Muscle of arm (tissue), 1 donor: ENCODE measurements at regions not wholly inside any gene's neighbourhood (a gene's known extent, or its start where the extent isn't known, plus 50 kb on each side); places are given as distances from the start of the nearest gene placed in this dataset.
A peak's percentile ranks its signal among the peaks of the same experiment; 100 is the strongest.
"Not testable (repeated sequence)": the region's sequence is repeated elsewhere in the genome, so short reads cannot be mapped to it uniquely, and the experiment has no call there.

Experiments
- DNase-seq: peaks from one replicate; pipeline ENCODE4 v3.0.0-alpha.2; 2013

DNA sequence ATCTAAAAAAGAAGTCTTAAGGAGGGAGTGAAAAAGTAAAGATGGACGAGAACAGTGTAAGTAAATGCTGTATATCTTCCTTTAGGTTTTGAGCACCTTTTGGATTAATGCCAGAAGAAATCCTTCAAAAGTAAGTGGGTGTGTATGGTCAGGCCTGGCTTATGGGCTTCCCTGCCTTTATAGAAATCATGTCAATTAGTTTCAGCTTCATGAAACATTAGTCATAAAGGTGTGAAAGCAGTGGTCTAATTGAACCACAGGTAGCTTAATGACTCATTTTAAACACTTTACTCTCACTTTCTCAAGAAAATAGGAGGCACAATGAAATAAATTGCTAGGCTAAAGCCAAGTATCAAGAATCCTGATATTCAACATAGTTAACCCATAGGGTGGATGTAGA, 467.4 kb upstream of the DPPA4 start:
- no peak for DNase-seq

DNA sequence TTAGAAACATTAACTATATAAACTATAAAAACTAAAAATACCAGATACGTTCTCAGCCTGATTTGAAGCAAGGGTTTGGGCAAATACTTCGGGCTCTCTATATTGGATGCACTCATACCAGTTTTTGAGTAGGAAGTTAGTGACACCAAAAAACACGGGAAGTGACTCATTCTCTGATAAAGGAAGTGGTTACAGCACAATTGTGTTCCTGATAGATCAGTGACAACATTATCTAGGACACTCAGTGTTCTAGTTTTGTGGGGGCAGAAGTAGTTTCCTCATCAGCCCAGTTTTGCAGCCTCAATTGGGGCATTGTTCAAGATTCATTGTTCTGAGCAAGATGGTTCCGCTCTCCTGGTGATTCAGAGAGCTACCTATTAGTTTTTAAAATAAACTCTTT, 469.6 kb upstream of the DPPA4 start:
- DNase-seq: no peak

DNA sequence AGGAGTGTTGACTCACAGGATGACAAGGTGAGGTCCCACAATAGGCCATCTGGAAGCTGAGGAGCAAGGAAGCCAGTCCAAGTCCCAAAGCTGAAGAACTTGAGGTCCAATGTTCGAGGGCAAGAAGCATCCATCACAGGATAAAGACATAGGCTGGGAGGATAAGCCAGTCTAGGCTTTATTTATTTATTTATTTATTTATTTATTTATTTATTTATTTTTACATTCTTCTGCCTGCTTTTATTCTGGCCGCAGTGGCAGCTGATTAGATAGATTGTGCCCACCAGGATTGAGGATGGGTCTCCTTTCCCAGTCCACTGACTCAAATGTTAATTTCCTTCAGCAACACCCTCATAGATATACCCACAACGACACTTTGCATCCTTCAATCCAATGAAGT, 472.2 kb upstream of the DPPA4 start:
- no peak for DNase-seq

DNA sequence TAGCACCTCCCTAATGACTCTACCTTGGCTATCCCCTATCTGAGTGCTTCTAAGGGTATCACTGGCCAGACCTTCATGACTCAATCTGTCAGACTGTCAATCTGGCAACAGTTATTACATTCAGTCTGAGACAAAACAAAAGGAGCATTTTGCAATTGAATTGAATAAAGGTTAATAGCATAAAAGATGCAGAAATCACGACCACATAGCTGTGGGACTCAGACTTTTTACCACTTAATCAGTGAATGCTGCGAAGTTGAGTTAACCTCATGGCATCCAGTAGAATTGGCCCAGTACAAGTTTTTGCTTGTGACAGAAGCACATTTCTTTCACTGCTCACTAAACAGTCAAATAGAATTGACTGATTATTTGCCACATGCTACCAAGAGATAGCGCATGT, 480.7 kb upstream of the DPPA4 start:
- no peak for DNase-seq

DNA sequence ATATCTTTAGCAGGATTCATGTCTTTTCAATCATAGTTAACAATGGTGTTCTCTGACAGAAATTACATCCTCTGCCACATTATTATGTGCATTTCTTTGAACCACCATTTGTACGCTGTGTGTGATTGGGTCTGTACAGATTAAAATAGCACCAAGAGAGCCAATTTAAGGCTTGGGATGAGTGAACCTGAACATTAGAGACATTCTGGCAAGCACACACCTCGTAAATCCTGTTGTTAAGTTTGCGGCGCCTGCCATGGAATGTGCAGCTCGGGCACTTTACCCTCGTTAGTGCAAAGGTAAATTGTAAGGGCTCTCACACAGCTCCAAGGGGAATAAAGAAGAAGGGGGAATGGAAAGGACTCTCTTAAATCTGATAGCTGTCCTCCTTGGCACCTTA, 482.4 kb upstream of the DPPA4 start:
- no peak for DNase-seq

DNA sequence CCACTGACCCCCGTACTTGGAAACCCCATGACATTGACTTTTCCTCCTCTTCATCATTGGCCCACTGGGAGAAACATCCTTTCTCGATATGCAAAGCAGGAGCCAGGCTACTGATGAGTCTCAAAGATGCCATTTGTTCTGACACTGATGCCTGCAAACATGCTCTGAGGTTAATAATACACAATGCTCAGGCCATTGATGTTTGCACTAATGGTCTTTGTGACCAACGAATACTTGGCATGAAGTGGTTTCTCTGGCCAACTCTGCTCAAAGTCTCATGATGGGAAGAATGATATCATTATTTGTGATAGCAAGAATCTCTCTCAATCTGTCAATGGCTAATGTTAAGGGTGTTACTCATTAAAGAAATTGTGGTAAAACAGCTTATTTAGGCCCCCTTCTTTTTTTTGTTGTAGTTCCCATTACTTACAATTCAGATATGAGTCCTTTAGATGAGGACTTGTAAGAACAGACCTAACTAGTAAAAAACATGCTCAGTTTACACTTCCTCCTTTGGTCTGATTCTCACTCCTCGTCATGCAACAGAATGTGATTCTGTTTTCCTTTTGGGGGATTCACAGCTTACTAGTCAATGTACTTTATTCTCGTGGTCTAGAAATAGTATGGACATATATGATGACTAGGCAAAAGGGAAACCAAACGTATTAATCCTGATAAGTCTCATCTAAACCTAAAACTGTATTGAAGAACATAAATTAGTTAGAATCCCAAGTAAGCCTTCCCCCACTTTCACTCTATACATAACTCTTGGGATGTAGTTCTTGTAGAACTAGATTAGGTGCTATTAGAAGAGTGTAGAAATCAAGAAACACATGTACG, 488.8 kb upstream of the DPPA4 start:
- DNase-seq: no peak

DNA sequence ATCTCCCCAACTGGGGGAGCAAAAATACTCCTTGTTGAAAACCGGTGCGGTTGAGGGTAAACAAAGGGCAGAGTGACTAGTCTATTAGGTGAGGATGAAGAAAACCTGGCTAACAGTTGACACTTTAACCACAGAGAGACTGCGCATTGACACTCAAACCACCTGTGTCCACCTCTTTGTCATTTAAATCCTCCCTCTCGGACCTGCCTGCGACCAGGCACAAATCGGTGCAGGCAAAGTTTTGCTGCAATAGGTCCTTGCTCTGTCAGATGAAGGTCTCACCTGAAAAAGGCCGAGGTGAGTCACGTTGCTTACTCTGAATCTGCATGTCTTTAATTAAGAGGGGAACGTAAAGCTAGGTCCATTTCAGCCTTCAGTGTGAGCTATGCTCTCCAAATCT, 494.1 kb upstream of the DPPA4 start:
- DNase-seq: no peak

DNA sequence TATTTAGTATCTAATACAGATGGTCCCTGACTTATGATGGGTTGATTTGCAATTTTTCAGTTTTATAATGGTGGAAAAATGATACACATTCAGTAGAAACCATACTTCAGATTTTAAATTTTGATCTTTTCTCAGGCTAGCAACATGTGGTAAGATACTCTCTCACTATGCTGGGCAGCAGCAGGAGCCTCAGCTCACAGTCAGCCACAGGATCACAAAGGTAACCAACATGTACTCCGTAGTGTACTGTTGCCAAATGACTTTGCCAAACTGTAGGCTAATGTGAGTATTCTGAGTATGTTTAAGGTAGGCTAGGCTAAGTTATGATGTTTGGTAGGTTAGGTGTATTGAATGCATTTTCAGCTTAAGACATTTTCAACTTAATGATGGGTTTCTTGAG, 498.6 kb upstream of the DPPA4 start:
- DNase-seq: no peak

DNA sequence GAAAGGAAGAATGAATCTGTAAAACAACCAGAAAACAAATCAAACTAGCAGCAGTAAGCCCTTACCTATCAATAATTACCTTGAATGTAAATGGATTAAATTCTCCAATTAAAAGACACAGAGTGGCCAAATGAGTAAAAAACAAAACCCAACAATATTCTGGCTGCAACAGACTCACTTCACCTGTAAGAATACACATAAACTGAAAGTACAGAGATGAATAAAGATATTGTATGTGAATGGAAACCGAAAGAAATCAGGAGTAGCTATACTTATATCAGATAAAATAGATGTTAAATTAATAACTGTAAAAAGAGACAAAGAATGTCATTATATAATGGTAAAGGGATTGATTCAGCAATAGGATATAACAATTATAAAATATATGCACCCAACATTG, 514.5 kb upstream of the DPPA4 start:
- DNase-seq: no peak

DNA sequence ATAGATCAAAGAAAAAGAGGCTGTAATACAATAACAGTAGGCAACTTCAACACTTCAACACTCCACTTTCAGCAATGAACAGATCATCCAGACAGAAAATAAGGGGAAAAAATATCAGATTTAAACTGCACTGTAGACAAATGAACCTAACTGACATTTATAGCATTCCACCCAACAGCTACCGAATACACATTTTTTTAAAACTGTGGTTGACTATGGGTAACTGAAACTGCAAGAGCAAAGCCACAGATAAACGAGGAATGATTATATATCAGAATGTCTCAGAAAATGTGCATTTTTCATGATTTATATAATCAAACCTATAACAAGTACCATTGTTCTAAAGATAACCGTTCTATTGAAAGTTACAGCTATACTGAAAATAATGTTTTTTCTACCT, 514.9 kb upstream of the DPPA4 start:
- DNase-seq: no peak

DNA sequence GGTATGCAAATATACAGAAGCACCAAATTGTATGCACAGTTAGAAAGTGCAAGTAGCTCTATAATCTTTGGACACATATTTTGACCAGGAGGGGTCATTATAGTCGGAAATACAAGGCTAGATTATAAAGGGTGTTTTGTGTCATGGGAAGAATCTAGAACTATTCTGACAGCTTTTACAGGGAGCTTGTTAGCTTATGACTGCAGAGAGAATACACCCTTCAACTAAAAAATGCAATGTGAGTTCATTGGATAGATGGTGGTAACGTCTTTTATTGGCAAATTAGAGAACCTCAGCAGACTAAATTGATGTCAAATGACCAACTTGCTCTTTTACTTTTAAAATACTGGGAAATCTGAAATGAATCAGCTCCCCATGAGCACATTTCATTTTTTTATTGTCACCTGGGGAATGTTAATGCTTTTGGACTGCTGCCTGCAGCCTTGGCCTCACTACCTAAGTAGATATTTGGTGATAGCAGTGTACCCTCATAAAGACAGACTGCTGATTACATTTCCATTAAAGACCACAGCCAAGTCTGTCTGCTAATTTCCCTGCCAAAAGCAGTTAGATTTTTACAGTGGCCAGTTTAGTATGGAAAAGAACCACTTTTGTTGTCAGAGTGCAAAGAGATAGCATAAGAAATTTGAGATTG, 515.9 kb upstream of the DPPA4 start:
- DNase-seq: peak; percentile 4

DNA sequence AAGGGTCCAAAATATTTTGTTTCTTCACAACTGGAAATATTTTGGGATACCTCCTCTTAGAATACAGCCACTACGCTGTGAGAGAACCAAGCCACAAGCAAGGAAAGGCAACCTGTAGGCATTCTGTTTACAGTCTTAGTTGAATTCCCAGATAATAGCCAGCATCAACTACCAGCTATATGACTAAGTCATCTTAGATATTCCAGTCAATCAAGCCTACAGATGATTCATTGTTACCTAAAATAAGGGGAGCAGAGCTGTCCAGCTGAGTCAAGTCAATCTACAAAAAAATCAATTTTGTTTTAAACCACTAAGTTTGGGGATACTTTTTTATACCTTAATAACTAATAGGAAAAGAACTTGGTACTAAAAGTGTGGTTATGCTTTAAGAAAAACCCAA, 526.4 kb upstream of the DPPA4 start:
- no peak for DNase-seq

DNA sequence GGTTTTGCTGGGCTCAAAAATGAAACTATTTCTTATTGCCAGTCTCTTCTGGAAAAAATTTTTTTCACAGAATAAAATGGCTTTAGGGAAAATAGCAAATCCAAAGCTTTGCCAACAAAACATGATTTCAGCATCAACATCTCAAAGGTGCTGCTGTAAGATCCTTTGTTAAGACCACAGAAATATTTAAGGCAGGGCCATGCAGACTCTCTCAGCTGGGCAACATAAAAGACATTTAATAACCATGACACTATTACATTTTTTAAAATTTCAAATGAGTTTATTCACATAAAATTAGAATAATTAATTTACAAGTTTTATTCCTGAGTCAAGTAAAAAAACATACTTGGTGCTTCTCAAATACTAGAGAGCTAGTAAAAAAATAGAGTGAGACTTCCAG, 527.1 kb upstream of the DPPA4 start:
- no peak for DNase-seq

DNA sequence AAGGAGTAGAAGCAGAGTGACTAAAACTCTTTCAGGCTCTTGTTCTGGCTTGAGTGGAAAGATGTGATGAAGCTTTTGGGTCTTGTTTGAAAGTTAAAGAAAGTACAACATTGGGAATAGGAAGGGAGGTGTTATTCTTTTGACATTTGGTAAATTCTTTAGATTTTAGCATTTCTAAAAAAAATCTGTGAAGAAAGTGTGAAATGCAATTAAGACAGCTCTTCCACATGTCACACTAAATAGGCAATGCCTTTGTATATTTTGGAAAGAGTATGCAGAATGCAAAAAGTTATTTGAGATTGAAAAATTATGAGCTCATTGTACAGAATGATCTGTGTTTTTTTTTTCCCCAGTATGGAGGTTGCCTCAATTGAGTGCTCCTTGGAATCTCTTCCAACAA, 532.2 kb upstream of the DPPA4 start:
- no peak for DNase-seq

DNA sequence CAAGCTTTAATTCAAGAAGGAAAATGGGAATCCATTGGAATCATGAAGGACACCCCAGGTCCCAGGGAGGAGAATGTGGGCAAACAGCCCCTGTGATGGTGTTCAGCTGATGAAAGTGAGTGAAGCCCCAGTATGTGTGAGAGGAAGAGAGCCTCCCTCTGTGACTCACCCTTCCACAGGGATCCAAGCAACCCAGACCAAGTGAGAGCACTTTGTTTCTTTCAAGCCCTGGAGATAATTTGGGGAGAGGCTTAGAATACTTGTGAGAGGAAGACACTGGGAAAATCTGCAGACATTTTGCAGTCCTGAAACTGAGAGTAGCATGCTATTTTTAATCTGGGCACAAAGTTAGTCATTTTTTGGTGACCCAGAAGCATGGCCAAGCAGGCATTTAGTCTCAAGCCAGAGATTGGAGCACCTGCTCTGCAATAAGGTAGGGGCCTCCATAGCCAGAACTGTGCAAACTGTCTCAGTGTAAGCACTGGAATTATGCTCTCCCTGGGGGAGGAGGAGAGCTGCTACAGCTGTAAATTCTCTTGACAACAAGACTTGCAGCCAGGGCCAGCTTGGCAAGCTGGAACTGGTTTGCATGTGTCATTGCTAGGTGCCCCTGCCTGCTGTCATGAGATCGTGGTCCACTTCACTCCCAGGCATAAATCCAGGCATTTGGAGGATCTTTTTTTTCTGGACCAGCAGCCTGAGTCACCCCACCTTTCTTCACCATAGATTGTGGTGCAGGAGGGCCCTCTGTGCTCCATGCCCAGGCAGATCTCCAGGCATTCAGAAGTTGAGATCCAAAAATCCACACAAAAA, 537.8 kb upstream of the DPPA4 start:
- DNase-seq: no peak

DNA sequence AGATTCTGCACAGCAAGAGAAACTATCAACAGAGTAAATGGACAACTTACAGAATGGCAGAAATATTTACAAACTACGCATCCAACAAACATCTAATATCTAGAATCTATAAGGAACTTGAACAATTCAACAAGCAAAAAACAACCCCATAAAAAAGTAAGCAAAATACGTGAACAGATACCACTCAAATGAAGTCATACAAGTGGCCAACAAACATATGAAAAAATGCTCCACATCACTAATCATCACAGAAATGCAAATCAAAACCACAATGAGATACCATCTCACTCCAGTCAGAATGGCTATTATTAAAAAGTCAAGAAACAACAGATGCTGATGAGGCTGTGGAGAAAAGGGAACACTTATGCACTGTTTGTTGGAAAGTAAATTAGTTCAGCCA, 540.3 kb upstream of the DPPA4 start:
- DNase-seq: not testable (repeated sequence)

DNA sequence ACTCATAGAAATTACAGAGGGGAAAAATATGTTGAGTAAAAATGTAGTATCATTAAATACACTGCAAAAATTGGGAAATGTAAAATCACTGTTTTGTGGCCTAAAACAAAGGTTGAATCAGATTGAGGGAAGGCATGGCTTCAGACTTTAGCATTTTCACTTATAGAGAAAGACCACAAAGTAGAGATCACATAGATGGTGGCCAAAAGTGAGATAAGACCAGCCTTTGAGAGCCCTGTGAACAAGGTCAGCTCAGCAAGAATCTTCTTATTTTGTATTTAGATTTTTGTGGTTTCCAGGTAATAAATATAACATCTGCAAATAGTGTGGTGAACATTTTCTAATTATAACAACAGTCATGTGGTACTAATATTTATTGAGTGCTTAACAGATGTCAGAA, 544.8 kb upstream of the DPPA4 start:
- DNase-seq: no peak

DNA sequence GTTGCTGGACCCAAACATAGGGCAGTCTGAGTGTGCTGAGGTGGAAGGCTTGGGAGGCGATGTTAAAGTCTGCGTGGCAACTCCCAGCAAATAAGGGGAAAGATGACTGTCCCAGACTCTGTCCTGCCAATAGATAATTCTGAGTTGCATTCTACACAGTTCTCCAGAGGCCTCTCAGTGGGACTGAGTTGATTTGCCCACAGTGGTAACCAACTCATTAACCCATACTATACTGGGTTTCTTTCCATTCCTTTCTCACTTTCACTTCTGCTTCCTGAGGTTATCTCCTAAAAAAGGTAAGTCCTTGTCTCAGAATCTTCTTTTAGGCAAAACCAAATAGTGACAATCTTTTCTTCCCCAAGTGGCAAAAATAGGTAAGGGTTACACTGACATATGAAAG, 549.9 kb upstream of the DPPA4 start:
- no peak for DNase-seq

DNA sequence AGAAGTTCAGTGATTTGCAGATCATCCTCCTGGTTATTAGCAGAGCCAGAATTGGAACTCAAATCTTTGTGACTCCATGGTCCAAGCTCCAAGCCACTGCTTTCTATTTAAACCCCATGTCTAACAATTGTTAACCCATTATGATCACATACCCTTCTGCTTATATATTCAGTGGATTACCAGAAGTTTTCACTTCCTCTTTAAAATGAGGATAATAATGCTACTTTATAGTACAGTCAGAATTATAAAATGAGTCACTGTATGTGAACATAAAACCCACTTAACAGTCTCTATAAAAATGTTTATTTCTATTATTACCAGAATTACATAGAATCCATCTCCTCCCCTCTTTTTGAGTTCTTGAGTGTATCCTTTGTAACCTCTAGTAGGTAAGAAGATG, 550.7 kb upstream of the DPPA4 start:
- DNase-seq: no peak

DNA sequence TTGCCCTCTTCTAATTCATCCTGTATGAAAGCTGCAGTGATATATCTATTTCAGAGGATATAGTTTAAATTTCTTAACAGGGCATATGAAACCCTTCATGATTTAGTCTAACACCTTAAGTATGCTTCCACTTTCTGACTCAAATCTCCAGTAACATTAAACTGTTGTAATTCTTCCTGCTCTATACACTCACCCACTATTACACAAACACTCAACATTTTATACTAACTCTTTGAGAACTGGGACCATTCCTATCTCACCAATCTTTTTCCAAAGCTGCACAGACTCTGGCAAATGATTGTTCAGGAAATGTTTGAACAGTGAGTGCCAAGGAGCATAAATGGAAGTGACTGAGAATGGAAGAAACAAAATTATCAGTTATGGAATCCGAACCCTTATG, 560.4 kb upstream of the DPPA4 start:
- DNase-seq: no peak

DNA sequence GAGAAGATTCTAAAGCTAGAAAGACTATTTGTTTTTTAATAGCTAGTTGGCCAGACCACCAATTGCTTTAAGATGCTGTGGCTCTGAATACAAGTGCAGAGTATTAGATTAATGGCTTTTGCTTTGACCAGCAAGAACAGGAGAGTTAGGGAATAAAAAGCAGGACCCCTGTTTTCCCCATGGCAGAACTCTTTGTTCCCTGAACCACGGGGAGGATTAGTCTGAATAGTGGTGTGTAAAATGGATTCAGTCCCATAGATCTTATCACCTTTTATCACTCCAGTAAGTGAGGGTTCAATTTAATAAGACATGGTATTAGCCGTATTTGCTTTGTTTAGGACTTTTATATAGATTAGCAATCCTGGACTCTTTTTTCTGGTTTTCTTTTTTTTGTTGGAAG, 562.6 kb upstream of the DPPA4 start:
- DNase-seq: no peak

DNA sequence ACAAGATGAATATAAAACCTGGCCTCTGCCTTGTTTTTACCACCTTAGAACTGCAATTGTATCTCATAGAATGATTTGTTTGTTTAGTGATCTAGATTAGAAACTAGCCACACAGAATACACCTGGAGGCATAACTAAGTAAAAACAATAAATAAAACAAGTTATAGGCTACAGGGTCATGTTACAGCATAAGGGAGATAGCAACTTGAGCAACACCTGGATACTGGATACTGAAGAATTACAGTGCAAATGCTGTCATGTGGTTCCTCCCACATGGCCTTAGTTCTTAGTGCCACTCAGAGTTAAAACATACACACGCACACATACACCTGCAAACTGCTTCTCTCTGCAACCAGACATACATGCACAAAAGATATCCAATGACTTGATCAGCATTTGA, 563.4 kb upstream of the DPPA4 start:
- DNase-seq: no peak

DNA sequence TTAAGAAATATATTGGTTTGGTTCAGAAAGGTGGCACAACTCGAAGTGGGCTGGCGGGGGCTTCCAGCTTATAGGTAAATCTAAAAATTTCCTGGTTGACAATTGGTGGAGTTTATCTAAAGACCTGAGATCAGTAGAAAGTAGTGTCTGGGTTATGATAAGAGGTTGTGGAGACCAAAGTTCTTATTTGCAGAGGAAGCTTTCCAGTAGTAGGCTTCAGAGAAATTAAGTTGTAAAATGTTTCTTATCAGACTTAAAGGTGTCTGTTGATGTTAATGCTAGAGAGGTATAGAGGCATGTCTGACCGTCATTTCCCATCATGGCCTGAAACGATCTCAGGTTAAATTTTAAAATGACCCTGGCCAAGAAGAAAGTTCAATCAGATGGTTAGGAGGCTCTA, 565.2 kb upstream of the DPPA4 start:
- DNase-seq: no peak
